B cell (primary cell): ENCODE measurements at regions not wholly inside any gene's neighbourhood (a gene's known extent, or its start where the extent isn't known, plus 50 kb on each side); places are given as distances from the start of the nearest gene placed in this dataset.
A peak's percentile ranks its signal among the peaks of the same experiment; 100 is the strongest.

Source experiments
- ATAC-seq: fragments of 200-7000 bp; cut with Tn5 transposase; one replicate; pipeline ENCODE4 v1.10.0; 2021; ENCODE audit warnings: low read depth, mild to moderate bottlenecking, moderate number of reproducible peaks, moderate library complexity
- CTCF ChIA-PET: fragments of 350-600 bp; sonication (Branson Sonifier 250); formaldehyde crosslinking; loops from one replicate; lab custom pipeline; 2021; ENCODE audit warnings: antibody characterized with exemption, inconsistent platforms; lab: Charles Lee
- POLR2A ChIA-PET: fragments of 350-600 bp; sonication (Branson Sonifier 250); formaldehyde crosslinking; loops from one replicate; lab custom pipeline; 2021; ENCODE audit warnings: antibody characterized with exemption; lab: Charles Lee
- DNase-seq: peaks from one replicate; pipeline ENCODE4 v3.0.0; 2013
- H2AFZ ChIP-seq: 2 replicates; pipeline ENCODE4 v1.6.1; 2012; ENCODE audit warnings: mild to moderate bottlenecking, low read depth, low read length; ENCODE audit not compliant: insufficient read depth, poor library complexity, severe bottlenecking
- H3K27ac ChIP-seq, 2 donors: 1 replicate in 1 of 2; 2 replicates in 1 of 2; pipeline ENCODE4 v1.5.1; 2012 to 2013; ENCODE audit warnings: low read length in 2 of 2, mild to moderate bottlenecking in 2 of 2, moderate library complexity in 1 of 2
- H3K27me3 ChIP-seq, 4 experiments: fragments of 200-600 bp in 1 of 4; sonication (generic) in 1 of 4; replicated peaks in 1 of 4; 1 replicate in 2 of 4; 2 replicates in 2 of 4; pipeline versions ENCODE4 v1.6.1 to v1.7.0; 2013 to 2016; ENCODE audit warnings: low read length in 3 of 4, mild to moderate bottlenecking in 2 of 4, mixed read lengths in 1 of 4, moderate library complexity in 1 of 4; ENCODE audit not compliant: insufficient read depth in 4 of 4, control insufficient read depth in 3 of 4; ENCODE audit errors: control extremely low read depth in 1 of 4
- H3K36me3 ChIP-seq, 2 experiments: replicated peaks in 1 of 2; 1 replicate in 1 of 2; 2 replicates in 1 of 2; pipeline versions ENCODE4 v1.6.1 to v1.7.1; 2013; ENCODE audit warnings: low read length in 1 of 2; ENCODE audit not compliant: insufficient read depth in 2 of 2, control insufficient read depth in 1 of 2; ENCODE audit errors: control extremely low read depth in 1 of 2, extremely low read depth in 1 of 2
- H3K4me1 ChIP-seq, 2 donors: fragments of 200-600 bp in 1 of 2; sonication (generic) in 1 of 2; 1 replicate in 1 of 2; 2 replicates in 1 of 2; pipeline versions ENCODE4 v1.5.1 to v1.6.1; 2013 to 2017; ENCODE audit warnings: low read length in 2 of 2; ENCODE audit not compliant: control insufficient read depth in 2 of 2, insufficient read depth in 2 of 2
- H3K4me2 ChIP-seq: replicated peaks from 2 replicates; pipeline ENCODE3; 2012; ENCODE audit warnings: mild to moderate bottlenecking, low read depth, low read length; ENCODE audit not compliant: poor library complexity, severe bottlenecking
- H3K4me3 ChIP-seq, 5 experiments: fragments of 200-600 bp in 1 of 5; sonication (generic) in 1 of 5; 1 replicate in 3 of 5; 2 replicates in 2 of 5; pipeline versions ENCODE4 v1.5.1 to v1.7.0; 2011 to 2016; ENCODE audit warnings: low read length in 4 of 5, mild to moderate bottlenecking in 4 of 5, low read depth in 2 of 5, control low read depth in 1 of 5, moderate library complexity in 1 of 5; ENCODE audit not compliant: insufficient read depth in 1 of 5; ENCODE audit errors: control extremely low read depth in 1 of 5, extremely low read depth in 1 of 5
- H3K79me2 ChIP-seq: fragments of 200-600 bp; sonication (generic); one replicate; pipeline ENCODE4 v1.6.0; 2016; ENCODE audit warnings: low read length; ENCODE audit not compliant: control insufficient read depth, insufficient read depth
- H3K9ac ChIP-seq: fragments of 200-600 bp; sonication (generic); 2 replicates; pipeline ENCODE4 v1.6.1; 2017; ENCODE audit warnings: mild to moderate bottlenecking, low read length, moderate library complexity
- H3K9me3 ChIP-seq, 3 donors: one replicate each; pipeline versions ENCODE4 v1.6.1 to v1.7.1; 2013; ENCODE audit warnings: low read length in 2 of 3; ENCODE audit not compliant: control insufficient read depth in 2 of 3, insufficient read depth in 1 of 3; ENCODE audit errors: control extremely low read depth in 1 of 3
- H4K20me1 ChIP-seq: 2 replicates; pipeline ENCODE4 v1.6.0; 2012; ENCODE audit warnings: mild to moderate bottlenecking, low read length; ENCODE audit not compliant: insufficient read depth, control insufficient read depth, poor library complexity, severe bottlenecking
- H3K27ac Mint-ChIP-seq: one replicate; pipeline ENCODE4 v1.8.0; 2021; ENCODE audit warnings: mixed read lengths
- H3K27me3 Mint-ChIP-seq: one replicate; pipeline ENCODE4 v1.8.0; 2021; ENCODE audit warnings: mixed read lengths
- H3K4me1 Mint-ChIP-seq: one replicate; pipeline ENCODE4 v1.8.0; 2021; ENCODE audit warnings: mixed read lengths
- H3K4me3 Mint-ChIP-seq: one replicate; pipeline ENCODE4 v1.8.0; 2021; ENCODE audit warnings: mixed read lengths
- H3K9me3 Mint-ChIP-seq: one replicate; pipeline ENCODE4 v1.8.0; 2022; ENCODE audit warnings: mixed read lengths; ENCODE audit not compliant: insufficient read depth
- CTCF ChIP-seq: fragments of 200-600 bp; IDR thresholded peaks from one replicate; pipeline ENCODE4 v1.8.0; 2022; ENCODE audit warnings: antibody characterized with exemption, mild to moderate bottlenecking
- EZH2 ChIP-seq: IDR thresholded peaks from 2 replicates; pipeline ENCODE4 v1.6.1; 2012; ENCODE audit warnings: borderline replicate concordance, low read depth, mild to moderate bottlenecking, moderate library complexity, low read length; ENCODE audit not compliant: insufficient read depth, poor library complexity, severe bottlenecking
- WGBS: methylation state at CpG from one replicate; pipeline ENCODE4 v1.1.5; 2013; ENCODE audit warnings: missing lambda C conversion rate; ENCODE audit not compliant: insufficient coverage; 5-methylcytosine and 5-hydroxymethylcytosine counted together
- intact Hi-C: fragments of 100-400 bp; cut with micrococcal nuclease; formaldehyde crosslinking; loops from one replicate; pipeline ENCODE4 v1.10.0; 2022

DNA sequence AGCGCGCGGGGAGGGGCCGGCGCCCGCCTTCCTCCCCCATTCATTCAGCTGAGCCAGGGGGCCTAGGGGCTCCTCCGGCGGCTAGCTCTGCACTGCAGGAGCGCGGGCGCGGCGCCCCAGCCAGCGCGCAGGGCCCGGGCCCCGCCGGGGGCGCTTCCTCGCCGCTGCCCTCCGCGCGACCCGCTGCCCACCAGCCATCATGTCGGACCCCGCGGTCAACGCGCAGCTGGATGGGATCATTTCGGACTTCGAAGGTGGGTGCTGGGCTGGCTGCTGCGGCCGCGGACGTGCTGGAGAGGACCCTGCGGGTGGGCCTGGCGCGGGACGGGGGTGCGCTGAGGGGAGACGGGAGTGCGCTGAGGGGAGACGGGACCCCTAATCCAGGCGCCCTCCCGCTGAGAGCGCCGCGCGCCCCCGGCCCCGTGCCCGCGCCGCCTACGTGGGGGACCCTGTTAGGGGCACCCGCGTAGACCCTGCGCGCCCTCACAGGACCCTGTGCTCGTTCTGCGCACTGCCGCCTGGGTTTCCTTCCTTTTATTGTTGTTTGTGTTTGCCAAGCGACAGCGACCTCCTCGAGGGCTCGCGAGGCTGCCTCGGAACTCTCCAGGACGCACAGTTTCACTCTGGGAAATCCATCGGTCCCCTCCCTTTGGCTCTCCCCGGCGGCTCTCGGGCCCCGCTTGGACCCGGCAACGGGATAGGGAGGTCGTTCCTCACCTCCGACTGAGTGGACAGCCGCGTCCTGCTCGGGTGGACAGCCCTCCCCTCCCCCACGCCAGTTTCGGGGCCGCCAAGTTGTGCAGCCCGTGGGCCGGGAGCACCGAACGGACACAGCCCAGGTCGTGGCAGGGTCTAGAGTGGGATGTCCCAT, 232.8 kb downstream of the SEC14L1 start:
- Histone ChIP-seq H3K4me3 (peak overlapping the region; percentile 63 to 91 (median 79)), H3K4me1 (peaks cover 28 to 48% of the 10 kb centered on the region in 2 donors), H3K9ac (peak overlapping the region; percentile 93), H3K4me2 (peak overlapping the region; percentile 99), H4K20me1 (no peaks in the 10 kb centered on the region), H3K27ac (peak overlapping the region; percentile 52 to 72), H3K27me3 (no peaks in the 10 kb centered on the region), H2AFZ (peak overlapping the region; percentile 68), H3K9me3 (no peaks in the 10 kb centered on the region), H3K79me2 (peaks cover 41% of the 10 kb centered on the region), H3K36me3 (no peaks in the 10 kb centered on the region)
- Mint-ChIP-seq H3K27me3 (no peaks in the 10 kb centered on the region), H3K9me3 (no peaks in the 10 kb centered on the region), H3K27ac (peak overlapping the region; percentile 91), H3K4me3 (peak overlapping the region; percentile 98), H3K4me1 (peaks cover 38% of the 10 kb centered on the region)
- under 1% methylated on average over 87 of the region's 90 CpGs for WGBS
- peak; percentile 22 for ATAC-seq
- intact Hi-C loops = loop anchor here (1.0 to 5.0 kb wide), 3 partner anchors 33 to 286 kb away; no protein-coding TSS in a partner anchor
- DNase-seq = peak; percentile 74
- TF ChIP-seq EZH2 (no peak), CTCF (no peak)
- ChIA-PET CTCF (interaction anchor here (0.6 to 2.7 kb wide), 7 partner anchors 14 to 376 kb away, joined by 3 to 15 read pairs (median 4); no protein-coding TSS in a partner anchor), POLR2A (interaction anchor here (0.6 to 1.5 kb wide), 7 partner anchors 9 to 72 kb away, joined by 3 to 15 read pairs (median 3); no protein-coding TSS in a partner anchor)
